ENCODE measurements at regions not wholly inside any gene's neighbourhood (a gene's known extent, or its start where the extent isn't known, plus 50 kb on each side); places are given as distances from the start of the nearest gene placed in this dataset.

DNA sequence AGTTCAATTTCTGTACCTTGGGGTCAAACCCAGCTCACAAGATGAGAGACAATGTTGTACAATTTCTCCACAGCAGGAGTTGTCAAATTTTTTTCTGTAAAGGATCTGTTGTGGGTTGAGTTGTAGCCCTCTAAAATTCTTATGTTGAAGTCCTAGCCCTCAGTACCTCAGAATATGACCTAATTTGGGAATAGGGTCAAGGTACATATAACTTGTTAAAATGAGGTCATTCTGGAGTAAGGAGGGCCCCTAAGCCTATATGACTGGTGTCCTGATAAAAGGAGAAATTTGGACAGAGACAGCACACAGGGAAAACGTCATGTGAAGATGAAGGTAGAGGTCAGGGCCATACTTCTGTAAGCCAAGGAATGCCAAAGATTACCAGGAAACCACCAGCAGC, 264.9 kb downstream of the TTC8 start:
- Histone ChIP-seq H4K20me1 (replicated peaks; ENCODE audit: insufficient read depth) (no peaks in the 10 kb centered on the region), H3K27me3 (ENCODE audit: insufficient read depth) (no peaks in the 10 kb centered on the region), H3K9me2 (ENCODE audit: insufficient read depth) (0 out of 2 replicates have a peak, but pooled peaks cover 4% of the 10 kb centered on the region), H3K4me2 (no peak overlapping the region), H3K4me1 (ENCODE audit: insufficient read depth) (no peaks in the 10 kb centered on the region), H2AFZ (no peak overlapping the region), H3F3A (replicated peaks; ENCODE audit: low read depth) (no peaks in the 10 kb centered on the region), H3K36me3 (ENCODE audit: insufficient read depth) (no peaks in the 10 kb centered on the region), H3K4me3 (no peak overlapping the region), H3K27ac (ENCODE audit: low read depth) (no peak overlapping the region), H3K79me2 (replicated peaks; ENCODE audit: insufficient read depth) (no peaks in the 10 kb centered on the region)
- TF ChIP-seq, protein P1, sequence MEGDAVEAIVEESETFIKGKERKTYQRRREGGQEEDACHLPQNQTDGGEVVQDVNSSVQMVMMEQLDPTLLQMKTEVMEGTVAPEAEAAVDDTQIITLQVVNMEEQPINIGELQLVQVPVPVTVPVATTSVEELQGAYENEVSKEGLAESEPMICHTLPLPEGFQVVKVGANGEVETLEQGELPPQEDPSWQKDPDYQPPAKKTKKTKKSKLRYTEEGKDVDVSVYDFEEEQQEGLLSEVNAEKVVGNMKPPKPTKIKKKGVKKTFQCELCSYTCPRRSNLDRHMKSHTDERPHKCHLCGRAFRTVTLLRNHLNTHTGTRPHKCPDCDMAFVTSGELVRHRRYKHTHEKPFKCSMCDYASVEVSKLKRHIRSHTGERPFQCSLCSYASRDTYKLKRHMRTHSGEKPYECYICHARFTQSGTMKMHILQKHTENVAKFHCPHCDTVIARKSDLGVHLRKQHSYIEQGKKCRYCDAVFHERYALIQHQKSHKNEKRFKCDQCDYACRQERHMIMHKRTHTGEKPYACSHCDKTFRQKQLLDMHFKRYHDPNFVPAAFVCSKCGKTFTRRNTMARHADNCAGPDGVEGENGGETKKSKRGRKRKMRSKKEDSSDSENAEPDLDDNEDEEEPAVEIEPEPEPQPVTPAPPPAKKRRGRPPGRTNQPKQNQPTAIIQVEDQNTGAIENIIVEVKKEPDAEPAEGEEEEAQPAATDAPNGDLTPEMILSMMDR (conservative IDR thresholded peaks at IDR 0.05; ENCODE audit: low read depth in 2 of 2): no peak
- TF ChIP-seq CREB1 (CRISPR knock-in tag; IDR thresholded peaks at IDR 0.05; ENCODE audit: low read depth): no peak
- H3K27me3 Mint-ChIP-seq (ENCODE audit: insufficient read depth, low read depth, poor library complexity): peaks cover 5% of the 10 kb centered on the region
- peaks cover 4% of the 10 kb centered on the region for H3K9me3 Mint-ChIP-seq
- no peak overlapping the region for H3K4me3 Mint-ChIP-seq
- no peaks in the 10 kb centered on the region for H3K4me1 Mint-ChIP-seq
- ATAC-seq: no peak
- H3K27ac Mint-ChIP-seq: no peak overlapping the region
- H3K36me3 Mint-ChIP-seq (ENCODE audit: low read depth): no peaks in the 10 kb centered on the region
- DNase-seq (ENCODE audit: low spot score): no peak

DNA sequence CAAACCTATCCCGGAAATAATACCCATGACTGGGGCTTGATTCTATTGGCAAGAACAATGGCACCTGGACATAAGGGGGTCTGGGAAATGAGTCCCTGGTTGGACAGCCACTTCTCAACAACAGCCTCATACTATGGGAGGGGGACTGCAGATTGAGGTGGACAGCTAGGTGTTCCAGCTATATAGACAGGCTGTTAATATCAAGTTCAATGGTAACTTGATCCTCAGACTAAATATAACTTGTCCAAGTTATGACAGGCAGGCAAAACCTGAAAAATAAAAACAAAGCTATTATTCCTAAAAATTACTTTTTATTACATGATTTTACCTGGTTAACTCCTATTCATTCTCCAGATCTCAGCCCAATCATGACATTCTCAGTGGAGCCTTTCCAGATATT, 267.3 kb downstream of the TTC8 start:
- ATAC-seq (no peak), DNase-seq (ENCODE audit: low spot score) (no peak)
- Histone ChIP-seq H3K79me2 (replicated peaks; ENCODE audit: insufficient read depth) (no peaks in the 10 kb centered on the region), H3K4me1 (ENCODE audit: insufficient read depth) (no peaks in the 10 kb centered on the region), H3K27ac (ENCODE audit: low read depth) (no peak overlapping the region), H3K36me3 (ENCODE audit: insufficient read depth) (no peaks in the 10 kb centered on the region), H3K27me3 (ENCODE audit: insufficient read depth) (no peaks in the 10 kb centered on the region), H4K20me1 (replicated peaks; ENCODE audit: insufficient read depth) (no peaks in the 10 kb centered on the region), H3F3A (replicated peaks; ENCODE audit: low read depth) (no peaks in the 10 kb centered on the region), H3K4me2 (no peak overlapping the region), H3K4me3 (no peak overlapping the region), H2AFZ (no peak overlapping the region), H3K9me2 (ENCODE audit: insufficient read depth) (0 out of 2 replicates have a peak, but pooled peaks cover 4% of the 10 kb centered on the region)
- no peaks in the 10 kb centered on the region for H3K36me3 Mint-ChIP-seq (ENCODE audit: low read depth)
- H3K4me3 Mint-ChIP-seq: no peak overlapping the region
- no peaks in the 10 kb centered on the region for H3K4me1 Mint-ChIP-seq
- TF ChIP-seq, protein P2, sequence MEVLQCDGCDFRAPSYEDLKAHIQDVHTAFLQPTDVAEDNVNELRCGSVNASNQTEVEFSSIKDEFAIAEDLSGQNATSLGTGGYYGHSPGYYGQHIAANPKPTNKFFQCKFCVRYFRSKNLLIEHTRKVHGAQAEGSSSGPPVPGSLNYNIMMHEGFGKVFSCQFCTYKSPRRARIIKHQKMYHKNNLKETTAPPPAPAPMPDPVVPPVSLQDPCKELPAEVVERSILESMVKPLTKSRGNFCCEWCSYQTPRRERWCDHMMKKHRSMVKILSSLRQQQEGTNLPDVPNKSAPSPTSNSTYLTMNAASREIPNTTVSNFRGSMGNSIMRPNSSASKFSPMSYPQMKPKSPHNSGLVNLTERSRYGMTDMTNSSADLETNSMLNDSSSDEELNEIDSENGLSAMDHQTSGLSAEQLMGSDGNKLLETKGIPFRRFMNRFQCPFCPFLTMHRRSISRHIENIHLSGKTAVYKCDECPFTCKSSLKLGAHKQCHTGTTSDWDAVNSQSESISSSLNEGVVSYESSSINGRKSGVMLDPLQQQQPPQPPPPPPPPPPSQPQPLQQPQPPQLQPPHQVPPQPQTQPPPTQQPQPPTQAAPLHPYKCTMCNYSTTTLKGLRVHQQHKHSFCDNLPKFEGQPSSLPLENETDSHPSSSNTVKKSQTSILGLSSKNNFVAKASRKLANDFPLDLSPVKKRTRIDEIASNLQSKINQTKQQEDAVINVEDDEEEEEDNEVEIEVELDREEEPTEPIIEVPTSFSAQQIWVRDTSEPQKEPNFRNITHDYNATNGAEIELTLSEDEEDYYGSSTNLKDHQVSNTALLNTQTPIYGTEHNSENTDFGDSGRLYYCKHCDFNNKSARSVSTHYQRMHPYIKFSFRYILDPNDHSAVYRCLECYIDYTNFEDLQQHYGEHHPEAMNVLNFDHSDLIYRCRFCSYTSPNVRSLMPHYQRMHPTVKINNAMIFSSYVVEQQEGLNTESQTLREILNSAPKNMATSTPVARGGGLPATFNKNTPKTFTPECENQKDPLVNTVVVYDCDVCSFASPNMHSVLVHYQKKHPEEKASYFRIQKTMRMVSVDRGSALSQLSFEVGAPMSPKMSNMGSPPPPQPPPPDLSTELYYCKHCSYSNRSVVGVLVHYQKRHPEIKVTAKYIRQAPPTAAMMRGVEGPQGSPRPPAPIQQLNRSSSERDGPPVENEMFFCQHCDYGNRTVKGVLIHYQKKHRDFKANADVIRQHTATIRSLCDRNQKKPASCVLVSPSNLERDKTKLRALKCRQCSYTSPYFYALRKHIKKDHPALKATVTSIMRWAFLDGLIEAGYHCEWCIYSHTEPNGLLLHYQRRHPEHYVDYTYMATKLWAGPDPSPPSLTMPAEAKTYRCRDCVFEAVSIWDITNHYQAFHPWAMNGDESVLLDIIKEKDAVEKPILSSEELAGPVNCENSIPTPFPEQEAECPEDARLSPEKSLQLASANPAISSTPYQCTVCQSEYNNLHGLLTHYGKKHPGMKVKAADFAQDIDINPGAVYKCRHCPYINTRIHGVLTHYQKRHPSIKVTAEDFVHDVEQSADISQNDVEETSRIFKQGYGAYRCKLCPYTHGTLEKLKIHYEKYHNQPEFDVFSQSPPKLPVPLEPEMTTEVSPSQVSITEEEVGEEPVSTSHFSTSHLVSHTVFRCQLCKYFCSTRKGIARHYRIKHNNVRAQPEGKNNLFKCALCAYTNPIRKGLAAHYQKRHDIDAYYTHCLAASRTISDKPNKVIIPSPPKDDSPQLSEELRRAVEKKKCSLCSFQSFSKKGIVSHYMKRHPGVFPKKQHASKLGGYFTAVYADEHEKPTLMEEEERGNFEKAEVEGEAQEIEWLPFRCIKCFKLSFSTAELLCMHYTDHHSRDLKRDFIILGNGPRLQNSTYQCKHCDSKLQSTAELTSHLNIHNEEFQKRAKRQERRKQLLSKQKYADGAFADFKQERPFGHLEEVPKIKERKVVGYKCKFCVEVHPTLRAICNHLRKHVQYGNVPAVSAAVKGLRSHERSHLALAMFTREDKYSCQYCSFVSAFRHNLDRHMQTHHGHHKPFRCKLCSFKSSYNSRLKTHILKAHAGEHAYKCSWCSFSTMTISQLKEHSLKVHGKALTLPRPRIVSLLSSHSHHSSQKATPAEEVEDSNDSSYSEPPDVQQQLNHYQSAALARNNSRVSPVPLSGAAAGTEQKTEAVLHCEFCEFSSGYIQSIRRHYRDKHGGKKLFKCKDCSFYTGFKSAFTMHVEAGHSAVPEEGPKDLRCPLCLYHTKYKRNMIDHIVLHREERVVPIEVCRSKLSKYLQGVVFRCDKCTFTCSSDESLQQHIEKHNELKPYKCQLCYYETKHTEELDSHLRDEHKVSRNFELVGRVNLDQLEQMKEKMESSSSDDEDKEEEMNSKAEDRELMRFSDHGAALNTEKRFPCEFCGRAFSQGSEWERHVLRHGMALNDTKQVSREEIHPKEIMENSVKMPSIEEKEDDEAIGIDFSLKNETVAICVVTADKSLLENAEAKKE (CRISPR knock-in tag; IDR thresholded peaks at IDR 0.05): no peak
- TF ChIP-seq NANOG (IDR thresholded peaks at IDR 0.05; ENCODE audit: borderline replicate concordance) (no peak), ZNF331 (CRISPR knock-in tag; IDR thresholded peaks at IDR 0.05; ENCODE audit: low read depth) (no peak), EZH2 (IDR thresholded peaks at IDR 0.05; ENCODE audit: low read depth, unreplicated experiment) (no peak), STAT1 (IDR thresholded peaks at IDR 0.05; ENCODE audit: unreplicated experiment) (no peak)
- TF ChIP-seq, protein P3, sequence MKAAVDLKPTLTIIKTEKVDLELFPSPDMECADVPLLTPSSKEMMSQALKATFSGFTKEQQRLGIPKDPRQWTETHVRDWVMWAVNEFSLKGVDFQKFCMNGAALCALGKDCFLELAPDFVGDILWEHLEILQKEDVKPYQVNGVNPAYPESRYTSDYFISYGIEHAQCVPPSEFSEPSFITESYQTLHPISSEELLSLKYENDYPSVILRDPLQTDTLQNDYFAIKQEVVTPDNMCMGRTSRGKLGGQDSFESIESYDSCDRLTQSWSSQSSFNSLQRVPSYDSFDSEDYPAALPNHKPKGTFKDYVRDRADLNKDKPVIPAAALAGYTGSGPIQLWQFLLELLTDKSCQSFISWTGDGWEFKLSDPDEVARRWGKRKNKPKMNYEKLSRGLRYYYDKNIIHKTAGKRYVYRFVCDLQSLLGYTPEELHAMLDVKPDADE (IDR thresholded peaks at IDR 0.05): no peak
- peaks cover 10% of the 10 kb centered on the region for H3K27me3 Mint-ChIP-seq (ENCODE audit: insufficient read depth, low read depth, poor library complexity)
- H3K9me3 Mint-ChIP-seq: peaks cover 4% of the 10 kb centered on the region
- H3K27ac Mint-ChIP-seq: no peak overlapping the region

Data from GM23338 (cell line).